CD4-positive, alpha-beta T cell treated with Interferon gamma for 1 hour (primary cell): ENCODE measurements at regions not wholly inside any gene's neighbourhood (a gene's known extent, or its start where the extent isn't known, plus 50 kb on each side); places are given as distances from the start of the nearest gene placed in this dataset.
"Not testable (repeated sequence)": the region's sequence is repeated elsewhere in the genome, so short reads cannot be mapped to it uniquely, and the experiment has no call there.

ENCODE experiments used
- DNase-seq: peaks from one replicate; pipeline ENCODE4 v3.0.0-alpha.2; 2020

- no peak for DNase-seq
Observed at GRCh38 chr20:59466107-59466815, 138.1 kb upstream of the PHACTR3 start.

DNA sequence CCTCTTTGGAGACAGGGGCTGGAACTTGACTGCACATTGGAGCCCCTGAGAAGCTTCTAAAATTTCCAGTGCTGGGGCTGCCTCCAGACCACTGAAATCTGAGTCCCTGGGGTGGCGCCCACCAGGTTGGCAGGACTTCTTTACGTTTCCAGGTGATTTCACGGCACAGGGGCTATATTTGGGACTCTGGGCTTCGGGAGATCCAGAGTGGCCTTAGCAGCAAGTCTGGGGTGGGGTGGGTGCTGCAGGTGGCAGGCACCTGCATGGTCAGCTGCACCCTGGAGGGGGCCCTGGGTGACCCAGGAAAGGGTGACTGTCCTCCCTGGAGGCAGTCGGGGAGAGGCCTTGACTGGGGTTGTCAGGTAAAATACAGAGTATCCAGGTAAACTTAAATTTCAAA, 135.5 kb upstream of the PHACTR3 start:
- no peak for DNase-seq

DNA sequence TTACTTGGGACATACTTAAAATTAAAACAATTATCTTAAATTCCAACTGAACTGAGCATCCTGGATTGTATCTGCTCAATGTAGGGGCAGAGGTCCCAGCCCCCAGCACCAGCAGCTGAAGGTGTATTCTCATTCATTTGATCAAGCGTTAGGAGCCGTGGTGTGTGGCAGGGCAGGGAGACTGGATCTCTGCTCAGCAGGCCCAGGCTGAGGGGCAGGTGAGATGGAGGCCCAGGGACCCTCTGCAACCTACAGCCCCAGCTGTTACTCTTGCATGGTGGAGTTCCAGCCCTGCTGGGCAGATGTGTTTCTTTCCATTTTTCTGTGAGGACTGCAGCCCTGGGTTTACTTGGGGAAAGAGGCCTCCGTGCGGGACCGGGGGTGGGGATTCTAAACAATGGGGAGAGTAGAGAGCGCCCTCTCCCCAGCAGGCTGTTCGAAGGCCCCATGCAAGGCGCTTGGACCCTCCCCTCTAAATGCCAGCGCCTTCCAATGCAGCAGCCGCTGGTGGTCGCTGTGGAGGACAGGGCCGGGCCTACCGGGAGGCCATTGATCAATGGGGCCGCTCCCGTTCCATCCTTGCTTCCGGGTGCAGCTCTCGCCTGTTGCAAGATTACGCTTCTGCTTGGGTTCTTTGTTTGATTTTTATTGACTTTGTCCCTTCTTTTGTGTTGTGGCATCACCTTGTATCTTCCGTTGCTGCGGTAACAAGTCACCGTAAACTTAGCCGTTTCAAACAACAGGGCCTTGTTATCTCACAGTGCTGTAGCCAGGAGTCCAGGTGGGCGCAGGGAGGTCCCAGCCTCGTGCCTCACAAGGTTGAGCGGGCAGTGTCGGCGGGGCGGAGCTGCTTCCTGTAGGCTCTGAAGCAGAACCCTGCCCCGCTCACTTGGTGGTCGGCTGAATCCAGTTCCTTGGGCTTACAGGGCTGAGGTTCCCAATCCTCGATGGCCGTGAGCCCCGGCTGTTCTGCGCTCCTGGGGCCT, 134.8 kb upstream of the PHACTR3 start:
- DNase-seq = no peak

DNA sequence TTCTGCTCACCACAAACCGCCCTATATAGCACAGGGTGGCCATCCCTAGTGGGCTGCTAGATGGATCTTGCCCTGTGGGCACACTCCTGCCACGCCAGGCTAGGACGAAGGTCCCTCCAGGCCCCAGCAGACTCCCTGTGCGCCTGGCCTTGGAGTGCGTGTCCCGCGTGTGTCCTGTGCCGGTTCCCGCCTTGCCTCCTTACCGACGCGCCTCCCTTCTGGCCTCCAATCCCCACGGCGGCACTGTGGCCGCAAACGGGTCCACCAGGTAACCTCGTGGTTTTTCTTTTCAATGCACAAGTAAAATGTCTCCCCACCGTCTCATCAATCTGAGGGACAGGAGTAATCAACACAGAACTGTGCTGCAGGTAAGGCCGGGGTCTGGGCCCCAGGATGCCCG, 133.8 kb upstream of the PHACTR3 start:
- no peak for DNase-seq

- no peak for DNase-seq
Observed at GRCh38 chr20:59471653-59472421, 132.5 kb upstream of the PHACTR3 start.

GRCh38 chr20:59473742-59474141, 130.6 kb upstream of the PHACTR3 start:
- no peak for DNase-seq

DNA sequence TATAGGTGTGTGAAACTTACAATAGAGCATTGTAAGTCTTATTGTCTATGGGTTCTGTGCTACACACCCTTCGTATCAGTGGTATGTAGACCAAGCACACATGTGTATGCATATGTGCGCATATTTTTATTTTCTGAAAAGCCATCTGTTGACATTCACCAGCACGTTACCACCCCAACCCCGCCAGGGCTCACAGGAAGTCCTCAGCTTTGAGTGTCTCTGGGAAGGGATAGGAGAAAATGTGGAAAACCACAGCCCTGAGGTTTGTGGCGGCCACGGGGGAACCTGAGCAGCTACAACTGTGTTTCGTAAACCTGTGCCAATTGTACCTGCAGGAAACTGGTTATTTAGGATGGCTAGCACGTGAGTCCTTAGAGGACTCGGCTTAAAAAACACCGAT, 123.3 kb upstream of the PHACTR3 start:
- DNase-seq = no peak

GRCh38 chr20:59481477-59482018, 122.8 kb upstream of the PHACTR3 start:
- no peak for DNase-seq

DNA sequence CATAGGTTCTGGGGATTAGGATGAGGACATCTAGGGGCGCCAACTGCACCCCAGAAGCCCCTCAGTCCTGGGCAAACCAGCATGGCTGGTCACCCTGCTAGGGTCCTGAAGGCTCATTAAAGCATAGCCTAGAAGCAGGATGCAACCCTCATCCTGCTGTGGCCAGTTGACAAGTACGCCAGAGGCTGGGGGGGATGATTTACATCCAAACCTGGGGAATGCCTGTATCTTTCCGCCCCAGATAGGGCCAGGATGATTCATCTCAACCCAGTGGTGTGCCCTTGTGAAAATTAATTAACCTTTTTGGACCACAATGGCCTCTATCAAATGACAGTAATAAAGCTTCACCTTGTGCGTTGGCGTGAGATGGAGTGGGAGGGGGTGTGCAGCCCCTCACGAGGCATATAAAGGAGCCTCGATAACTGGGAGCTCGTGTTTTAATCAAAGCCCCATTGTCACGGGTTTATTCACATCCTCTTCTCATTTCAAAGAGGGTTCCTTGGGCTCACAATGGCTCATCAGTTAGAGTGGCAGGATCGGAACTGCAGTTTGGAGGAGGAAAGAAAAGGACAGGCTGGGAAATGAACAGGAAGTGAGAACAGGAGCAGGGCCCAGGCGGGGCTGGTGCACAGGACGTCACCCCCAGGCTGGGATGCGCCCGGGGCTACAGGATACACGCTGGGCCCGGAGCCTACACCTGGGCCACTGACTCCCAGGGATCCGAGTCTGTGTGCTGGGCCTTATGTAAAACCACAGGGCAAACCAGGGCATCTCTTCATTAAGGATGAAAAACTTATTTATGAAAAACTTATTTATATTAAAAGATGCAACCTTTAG, 121.8 kb upstream of the PHACTR3 start:
- DNase-seq = no peak

- DNase-seq = no peak
Observed at GRCh38 chr20:59483481-59483880, 120.9 kb upstream of the PHACTR3 start.

- DNase-seq = no peak
Observed at GRCh38 chr20:59484228-59484627, 120.1 kb upstream of the PHACTR3 start.

- no peak for DNase-seq
Observed at GRCh38 chr20:59485576-59486454, 118.5 kb upstream of the PHACTR3 start.

DNA sequence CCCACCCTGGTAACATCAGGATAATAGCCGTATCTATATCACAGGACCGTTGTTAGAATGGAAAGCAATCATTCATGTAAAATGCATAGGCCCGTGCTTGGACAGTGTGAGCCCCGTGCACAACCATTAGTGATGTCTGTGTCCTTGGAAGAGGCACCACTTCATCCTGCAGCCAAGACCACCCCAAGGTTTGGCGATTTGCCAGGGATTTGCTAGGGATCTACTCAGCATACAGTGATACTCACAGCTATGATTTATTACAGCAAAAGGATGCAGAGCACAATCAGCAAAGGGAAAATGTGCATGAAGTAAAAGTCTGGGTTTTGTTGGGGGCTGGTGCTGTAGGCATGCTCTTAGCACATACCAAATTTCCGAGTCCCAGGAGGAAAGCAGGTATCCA, 115.9 kb upstream of the PHACTR3 start:
- not testable (repeated sequence) for DNase-seq

GRCh38 chr20:59490196-59491004, 113.9 kb upstream of the PHACTR3 start:
- not testable (repeated sequence) for DNase-seq

DNA sequence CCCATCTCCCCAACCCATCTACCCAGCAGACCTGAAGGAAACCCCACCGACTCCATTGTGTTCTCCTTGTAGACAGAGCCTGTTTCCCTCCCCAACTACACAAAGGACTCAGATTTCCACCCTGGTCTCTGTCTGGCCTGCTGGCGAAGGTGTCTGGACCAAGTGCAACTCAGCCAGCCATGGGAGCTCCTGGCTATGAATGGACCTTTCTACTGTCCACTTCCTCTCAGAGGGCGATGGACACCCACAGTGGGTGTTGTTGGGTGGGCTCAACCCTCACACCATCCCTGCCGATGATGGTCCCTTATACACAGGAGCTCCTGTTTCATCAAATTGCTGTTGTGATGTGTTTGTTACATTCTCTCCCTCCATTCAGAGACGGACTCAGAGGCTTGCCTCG, 112.5 kb upstream of the PHACTR3 start:
- DNase-seq = no peak

GRCh38 chr20:59493926-59494325, 110.4 kb upstream of the PHACTR3 start:
- DNase-seq = no peak

DNA sequence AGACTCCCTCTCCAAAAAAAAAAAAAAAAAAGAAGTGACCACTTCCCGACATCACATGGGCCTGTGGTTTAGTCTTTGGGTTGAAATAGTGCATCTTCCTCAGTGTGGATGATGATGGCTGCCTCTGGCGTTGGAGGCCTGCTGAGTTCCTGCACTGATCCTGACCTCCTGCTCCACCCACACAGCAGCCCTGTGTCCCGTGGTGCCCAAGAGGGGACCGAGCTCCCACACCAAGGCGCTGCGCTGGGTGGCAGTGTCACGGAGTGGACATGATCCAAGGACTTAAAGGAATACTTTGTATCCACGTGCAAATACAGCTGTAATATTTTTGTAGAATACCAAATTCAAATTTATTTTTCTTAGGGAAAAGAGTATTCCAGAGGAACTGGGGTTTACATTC, 109.2 kb upstream of the PHACTR3 start:
- DNase-seq = no peak

GRCh38 chr20:59495894-59496510, 108.3 kb upstream of the PHACTR3 start:
- DNase-seq = peak; percentile 42

DNA sequence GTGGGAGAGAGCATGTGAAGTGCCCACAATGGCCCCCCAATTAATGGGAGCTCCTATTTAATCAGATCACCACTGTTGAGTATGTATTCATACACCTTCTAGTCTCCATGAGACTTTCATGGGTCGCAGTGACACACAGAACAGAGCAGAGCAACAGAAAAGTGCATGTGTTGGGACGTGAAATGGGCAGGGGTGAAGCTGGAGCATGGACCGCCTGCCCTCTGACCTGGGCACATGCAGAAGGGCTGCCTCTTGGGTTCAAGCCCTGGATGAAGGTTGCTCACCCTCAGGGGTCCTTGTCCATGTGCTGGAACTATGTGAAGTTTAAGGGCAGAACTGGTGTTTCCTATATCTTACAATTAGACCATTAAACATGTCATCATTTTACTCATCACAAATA, 106.0 kb upstream of the PHACTR3 start:
- DNase-seq = no peak

DNA sequence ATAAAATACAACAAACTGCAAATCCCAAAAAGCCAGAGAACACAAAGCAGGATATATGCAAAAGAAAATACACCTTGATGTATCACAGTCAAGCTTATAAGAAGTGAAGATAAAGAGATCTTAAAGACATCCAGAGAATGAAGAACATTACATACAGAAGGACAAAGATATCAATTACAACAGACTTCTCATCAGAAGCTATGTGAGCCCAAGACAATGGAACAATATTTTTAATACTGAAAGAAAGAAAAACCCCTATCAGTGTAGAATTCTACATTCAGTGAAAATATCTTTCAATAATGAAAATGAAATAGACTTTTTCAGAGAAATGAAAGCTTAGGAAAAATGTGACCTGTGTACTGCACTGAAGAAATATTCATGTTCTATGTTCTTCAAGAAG, 104.5 kb upstream of the PHACTR3 start:
- DNase-seq = no peak
